HG03095 (cell line): ENCODE measurements at regions not wholly inside any gene's neighbourhood (a gene's known extent, or its start where the extent isn't known, plus 50 kb on each side); places are given as distances from the start of the nearest gene placed in this dataset.
"Not testable (repeated sequence)": the region's sequence is repeated elsewhere in the genome, so short reads cannot be mapped to it uniquely, and the experiment has no call there.

Experiments used
- ATAC-seq: cut with Tn5 transposase; IDR thresholded peaks from one replicate; pipeline ENCODE4 v1.9.1; 2021; ENCODE audit warnings: moderate library complexity; ENCODE audit not compliant: unreplicated experiment

DNA sequence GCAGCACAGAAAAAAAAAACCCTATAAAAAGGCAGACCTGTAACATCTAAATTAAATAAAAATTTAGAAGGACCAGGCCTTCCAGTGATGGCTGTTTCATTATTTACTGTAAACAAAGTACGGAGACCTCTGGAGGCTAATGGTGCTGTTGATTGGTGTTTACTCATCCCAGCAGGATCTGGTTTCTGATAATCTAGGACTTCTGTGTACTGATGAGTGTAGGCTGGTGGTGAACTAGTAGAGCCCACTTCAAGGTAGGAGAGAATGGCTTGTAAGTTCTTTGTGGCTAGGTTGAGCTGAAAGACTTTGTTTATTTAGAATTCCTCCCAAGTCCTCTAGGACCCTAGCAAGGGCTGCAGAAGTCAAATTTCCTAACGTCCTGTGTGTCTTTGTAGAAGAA, 398.1 kb upstream of the PITX2 start:
- ATAC-seq: no peak

DNA sequence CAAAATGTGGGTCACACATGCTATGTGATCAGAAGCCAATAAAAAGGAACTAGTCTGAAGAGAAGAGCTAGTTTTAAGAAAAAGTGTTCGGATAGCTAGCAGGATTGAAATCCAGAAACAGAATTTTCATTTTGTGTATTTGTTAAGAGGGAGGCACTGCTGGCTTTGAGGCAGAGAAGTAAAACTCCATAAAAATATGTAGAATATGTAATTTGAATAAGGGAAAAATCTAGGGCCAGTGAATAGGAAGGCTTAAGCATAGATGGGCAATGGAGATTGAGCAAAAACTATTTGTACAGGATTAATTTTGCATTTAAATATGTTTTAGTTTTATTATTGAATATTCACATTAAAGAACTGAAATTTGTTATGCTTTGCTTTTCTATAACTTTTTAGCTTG, 399.9 kb upstream of the PITX2 start:
- no peak for ATAC-seq

DNA sequence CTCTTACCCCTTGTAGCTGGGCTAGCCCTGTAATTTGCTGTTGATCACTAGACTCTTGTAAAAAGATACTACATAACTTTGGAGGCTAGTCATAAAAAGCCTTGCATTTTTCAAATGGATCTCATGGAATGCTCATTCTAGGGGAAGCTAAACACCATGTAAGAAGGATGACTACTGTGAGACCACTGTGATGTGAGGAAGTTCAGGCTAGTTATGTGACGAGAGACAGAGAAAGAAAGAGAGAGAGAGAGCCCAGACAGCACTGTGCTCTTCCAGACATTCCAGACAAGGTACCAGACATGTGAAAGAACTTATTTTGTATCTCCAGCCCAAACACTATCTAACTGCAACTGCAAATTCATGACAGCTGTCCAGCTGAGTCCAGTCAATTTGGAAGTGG, 404.6 kb upstream of the PITX2 start:
- no peak for ATAC-seq

- no peak for ATAC-seq
Observed at GRCh38 chr4:111028795-111029194, 405.9 kb upstream of the PITX2 start.

- no peak for ATAC-seq
Observed at GRCh38 chr4:111031001-111031579, 408.2 kb upstream of the PITX2 start.

DNA sequence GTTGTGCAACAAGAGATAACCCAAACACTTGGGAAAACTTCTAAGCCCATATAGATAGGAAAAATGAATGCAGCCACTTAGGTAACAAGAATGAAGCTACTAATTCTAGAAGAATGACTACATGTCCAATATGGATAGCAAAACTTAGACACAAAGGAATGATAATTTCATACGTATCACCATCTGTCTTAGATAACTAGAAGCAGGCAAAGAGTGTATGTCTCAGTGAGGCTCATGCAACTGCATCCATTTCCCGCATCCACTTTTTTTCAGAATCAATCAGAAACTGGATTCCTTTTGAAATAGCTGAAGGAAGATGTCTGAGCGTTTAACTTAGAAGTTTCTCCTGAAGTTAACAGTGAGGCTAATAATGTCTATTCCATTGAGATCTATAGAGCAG, 408.7 kb upstream of the PITX2 start:
- ATAC-seq: no peak

DNA sequence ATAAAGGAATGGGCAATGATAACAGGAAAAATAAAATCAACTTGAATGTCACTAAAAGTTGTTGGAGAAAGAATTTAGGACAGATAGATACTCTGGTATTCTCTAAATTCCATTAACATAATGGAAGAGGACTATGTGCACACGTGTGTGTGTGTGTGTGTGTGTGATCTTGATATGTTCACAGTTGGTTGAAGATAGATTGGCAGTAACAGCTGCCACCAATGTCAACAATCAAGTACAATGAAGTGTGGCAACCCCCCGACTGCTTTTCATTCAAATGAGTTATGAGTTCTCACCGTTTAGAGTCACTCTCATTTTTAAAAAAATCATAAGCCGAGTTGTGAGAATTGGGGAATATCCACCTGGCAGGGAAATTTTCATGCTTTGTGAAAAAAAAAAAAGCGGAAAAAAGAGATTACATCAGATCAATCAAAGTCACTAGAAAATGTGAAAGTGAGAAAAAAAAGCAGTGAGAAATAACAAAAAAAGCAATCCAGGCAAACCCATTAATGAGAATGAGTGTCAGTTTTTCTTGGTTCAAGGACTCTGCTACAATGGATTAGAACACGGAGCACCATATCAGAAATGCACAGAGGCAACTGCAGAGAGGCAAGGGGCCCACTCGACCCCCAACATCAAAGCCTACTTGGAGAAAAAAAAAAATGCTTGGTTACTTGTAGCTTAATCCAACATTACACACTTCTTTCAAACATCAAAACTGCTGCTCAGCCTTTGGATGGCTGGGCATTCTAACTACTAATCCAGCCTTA, 414.9 kb upstream of the PITX2 start:
- ATAC-seq: no peak

GRCh38 chr4:111040904-111041303, 418.0 kb upstream of the PITX2 start:
- no peak for ATAC-seq

DNA sequence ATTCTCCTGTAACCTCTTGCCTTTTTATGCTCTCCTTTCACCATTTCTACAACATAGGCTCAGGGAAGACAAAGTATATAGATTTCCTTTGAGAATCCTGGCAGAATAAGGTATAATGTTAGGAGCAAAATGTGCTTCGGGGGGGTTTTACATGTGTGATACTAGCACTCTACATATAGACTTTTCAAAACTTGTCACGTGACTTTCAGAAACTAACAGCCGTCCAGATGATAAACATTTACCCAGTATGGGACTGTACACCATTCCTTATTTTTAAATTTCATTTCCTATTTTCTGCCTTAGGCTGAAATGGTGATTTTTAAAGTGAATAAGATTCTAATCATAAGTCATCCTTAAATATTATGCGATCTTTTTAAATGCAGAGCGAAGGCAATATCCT, 420.4 kb upstream of the PITX2 start:
- ATAC-seq: no peak

DNA sequence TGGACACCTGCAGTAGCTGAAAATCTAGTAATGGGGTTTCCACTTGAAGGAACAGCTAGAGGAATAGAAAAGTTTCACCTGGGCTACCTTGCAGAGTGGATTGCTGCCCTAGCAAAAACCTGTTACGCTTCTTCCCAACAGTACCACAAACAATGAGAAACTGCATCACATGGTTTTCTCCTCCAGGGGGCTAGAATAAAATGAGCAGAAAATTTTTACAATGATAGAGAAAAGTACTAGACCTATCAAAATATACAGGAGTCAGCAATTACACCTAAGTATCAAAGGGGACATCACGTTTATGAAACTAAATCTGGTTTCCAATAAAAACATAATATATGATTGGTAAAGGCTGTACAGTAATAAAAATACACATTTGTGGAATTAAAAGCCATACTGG, 423.1 kb upstream of the PITX2 start:
- no peak for ATAC-seq

- ATAC-seq: no peak
Observed at GRCh38 chr4:111046811-111047210, 423.9 kb upstream of the PITX2 start.

- ATAC-seq: no peak
Observed at GRCh38 chr4:111048316-111048715, 425.4 kb upstream of the PITX2 start.

GRCh38 chr4:111064342-111064993, 441.6 kb upstream of the PITX2 start:
- no peak for ATAC-seq

- no peak for ATAC-seq
Observed at GRCh38 chr4:111066001-111066400, 443.1 kb upstream of the PITX2 start.

GRCh38 chr4:111066447-111066846, 443.6 kb upstream of the PITX2 start:
- no peak for ATAC-seq

DNA sequence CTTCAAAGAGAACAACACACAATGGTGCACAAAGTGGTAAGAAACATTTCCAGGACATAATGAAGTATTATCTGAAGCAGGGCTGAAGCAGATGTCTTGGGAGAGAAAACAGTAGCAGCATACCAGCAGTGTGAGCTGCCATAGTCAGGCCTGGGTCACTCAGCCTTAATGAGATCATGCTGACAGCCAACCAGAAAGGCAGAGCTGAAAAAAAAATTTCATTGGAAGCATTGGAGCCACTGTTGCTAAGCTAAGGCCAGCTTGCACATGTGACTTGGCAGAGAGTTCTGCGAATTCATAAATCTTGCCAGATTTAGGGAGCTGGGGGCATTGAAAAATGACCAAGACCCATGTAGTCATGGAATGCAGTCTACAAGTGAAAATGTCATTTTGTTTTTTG, 444.0 kb upstream of the PITX2 start:
- ATAC-seq: no peak

DNA sequence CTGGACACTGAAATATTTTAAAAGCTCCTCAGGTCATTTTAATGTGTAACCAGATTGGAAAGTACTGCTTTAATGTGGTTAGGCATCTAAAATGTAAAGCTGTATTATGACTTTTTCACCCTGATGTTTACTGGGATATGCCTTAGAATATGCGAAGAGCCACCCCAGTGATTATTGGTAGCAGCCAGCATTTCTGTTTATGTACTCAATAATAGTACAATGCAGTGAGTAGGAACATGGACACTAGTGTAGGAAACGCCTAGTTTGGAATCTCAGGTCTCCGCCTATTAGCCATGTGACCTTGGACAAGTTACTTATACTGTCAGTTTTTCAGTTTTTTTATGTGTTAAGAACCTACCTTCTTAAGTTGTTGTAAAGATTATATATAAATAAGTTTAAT, 446.0 kb upstream of the PITX2 start:
- ATAC-seq: no peak

DNA sequence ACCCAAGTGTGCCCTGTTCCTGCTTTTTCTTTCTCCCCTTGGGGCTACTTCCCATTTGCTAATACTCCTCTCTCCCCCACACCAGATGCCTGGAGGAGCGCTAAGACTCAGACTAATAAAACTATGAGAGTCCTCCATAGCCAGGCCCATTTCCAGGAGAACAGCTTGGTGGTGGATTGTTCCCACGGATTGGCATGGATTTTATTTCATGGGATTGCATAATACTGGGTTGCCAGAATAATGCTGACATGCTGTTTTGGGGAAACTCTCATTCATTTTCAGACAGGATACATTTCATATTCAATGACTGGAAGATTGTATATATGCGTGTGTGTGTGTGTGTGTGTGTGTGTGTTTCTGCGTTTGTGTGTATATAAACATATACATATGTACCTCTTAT, 447.5 kb upstream of the PITX2 start:
- ATAC-seq: no peak

- ATAC-seq: no peak
Observed at GRCh38 chr4:111074523-111075114, 451.7 kb upstream of the PITX2 start.

GRCh38 chr4:111076299-111076698, 453.4 kb upstream of the PITX2 start:
- ATAC-seq: not testable (repeated sequence)

DNA sequence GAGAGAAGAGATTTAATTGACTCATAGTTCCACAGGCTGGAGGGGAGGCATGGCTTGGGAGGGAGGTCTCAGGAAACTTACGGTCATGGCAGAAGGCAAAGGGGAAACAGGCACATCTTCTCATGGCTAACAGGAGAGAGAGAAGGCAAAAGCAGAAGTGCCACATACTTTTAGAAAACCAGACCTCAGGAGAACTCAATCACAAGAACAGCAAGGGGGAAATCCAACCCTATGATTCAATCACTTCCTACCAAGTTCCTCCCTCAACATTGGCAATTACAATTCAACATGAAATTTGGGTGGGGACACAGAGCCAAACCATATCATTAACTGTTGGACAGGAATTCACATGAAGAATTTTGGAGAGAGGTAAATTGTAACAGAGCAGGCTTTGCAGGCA, 485.3 kb upstream of the PITX2 start:
- no peak for ATAC-seq

GRCh38 chr4:111113591-111113990, 490.7 kb upstream of the PITX2 start:
- no peak for ATAC-seq
